NCI-H2196 (cell line): ENCODE measurements at regions not wholly inside any gene's neighbourhood (a gene's known extent, or its start where the extent isn't known, plus 50 kb on each side); places are given as distances from the start of the nearest gene placed in this dataset.
"Not testable (repeated sequence)": the region's sequence is repeated elsewhere in the genome, so short reads cannot be mapped to it uniquely, and the experiment has no call there.

Source experiments
- DNase-seq: peaks from one replicate; lab custom pipeline; 2025; ENCODE audit not compliant: unreplicated experiment; lab: John Stamatoyannopoulos, UW

DNA sequence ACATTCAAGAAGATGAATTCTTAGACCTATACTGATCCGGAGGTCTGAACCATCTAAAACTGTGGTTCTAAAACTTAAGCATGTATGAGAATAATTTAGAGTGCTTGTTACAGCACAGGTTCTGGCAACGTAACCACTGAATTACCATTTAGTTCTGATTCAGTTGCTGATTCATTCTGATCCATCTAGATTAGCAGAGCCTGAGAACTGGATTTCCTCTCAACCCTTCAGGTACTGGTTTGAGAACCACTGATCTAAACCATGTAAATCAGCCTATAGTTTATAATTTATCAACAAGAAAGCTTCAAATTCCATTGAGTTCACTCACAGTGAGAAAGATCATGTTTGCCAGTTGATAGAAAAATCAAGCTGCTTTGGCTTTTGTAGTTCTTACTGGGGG lies 1001.1 kb upstream of the EPHA6 start:
- no peak for DNase-seq

DNA sequence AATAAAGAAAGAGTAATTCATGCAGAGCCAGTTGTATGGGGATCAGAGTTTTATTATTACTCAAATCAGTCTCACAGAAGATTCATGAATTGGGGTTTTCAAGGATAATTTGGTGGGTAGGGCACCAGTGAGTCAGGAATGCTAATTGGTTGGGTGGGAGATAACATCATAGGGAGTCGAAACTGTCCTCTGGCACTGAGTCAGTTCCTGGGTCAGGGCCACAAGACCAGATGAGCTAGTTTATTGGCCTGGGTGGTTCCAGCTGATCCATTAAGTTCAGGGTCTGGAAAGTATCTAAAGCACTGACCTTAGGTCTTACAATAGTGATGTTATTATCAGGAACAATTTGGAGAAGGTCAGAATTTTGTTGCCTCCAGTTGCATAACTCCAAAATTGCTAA lies 998.6 kb upstream of the EPHA6 start:
- DNase-seq = no peak

DNA sequence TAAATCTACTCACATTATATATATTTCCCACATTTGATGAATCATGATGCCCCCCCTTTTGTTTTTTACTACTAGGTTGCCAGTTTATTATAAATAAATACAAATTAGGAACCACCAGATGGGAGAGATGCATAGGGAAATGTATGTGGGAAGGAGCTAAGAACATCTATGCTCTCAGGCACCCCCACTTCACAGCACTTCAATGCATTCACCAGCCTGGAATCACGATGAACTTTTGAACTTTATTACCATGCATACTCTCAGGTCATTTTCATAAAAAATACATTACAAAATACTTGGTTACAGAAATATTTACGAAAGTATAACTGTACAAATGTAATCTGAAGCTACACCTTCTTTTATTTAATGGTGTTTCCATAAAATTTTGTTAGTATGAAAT lies 988.0 kb upstream of the EPHA6 start:
- no peak for DNase-seq

DNA sequence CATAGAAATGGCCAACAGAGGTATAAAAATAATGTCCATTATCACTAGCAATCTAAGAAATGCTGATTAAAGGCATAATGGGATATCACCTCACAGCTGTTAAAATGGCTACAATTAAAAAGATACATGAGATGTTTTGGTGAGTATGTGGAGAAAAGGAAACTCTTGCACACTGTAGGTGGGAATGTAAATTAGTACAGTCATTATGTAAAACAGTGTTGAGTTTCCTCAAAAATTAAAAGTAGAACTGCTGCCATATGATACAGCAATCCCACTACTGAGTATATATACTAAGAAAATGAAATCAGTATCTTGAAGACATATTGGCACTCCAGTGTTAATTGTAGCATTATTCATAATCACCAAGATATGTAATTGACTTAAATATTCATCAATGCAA lies 982.2 kb upstream of the EPHA6 start:
- no peak for DNase-seq

DNA sequence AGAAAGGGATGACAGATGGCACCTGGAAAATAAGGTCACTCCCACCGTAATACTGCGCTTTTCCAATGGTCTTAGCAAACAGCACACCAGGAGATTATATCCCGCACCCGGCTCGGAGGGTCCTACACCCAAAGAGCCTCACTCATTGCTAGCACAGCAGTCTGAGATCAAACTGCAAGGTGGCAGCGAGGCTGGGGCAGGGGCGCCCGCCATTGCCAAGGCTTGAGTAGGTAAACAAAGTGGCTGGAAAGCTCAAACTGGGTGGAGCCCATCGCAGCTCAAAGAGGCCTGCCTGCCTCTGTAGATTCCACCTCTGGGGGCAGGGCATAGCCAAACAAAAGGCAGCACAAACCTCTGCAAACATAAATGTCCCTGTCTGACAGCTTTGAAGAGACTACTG lies 953.8 kb upstream of the EPHA6 start:
- DNase-seq = not testable (repeated sequence)

DNA sequence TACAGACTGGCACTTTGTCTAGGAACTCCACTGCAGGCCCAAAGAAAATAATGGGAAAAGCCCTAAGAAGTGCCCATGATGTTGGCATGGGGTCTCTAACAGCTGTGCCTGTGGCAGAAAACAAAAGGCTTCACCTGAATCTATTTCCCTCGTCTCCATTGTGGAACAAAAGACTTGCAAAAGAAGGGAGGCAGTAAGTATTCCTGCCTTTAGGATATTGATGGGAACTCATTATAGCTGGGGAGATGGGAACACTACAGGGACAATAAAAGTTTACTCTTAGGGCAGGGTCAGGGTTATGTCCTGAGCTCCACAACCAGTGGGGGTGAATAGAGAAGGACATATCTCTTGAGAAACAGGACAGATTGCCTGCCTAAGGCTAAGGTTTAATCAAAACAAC lies 930.6 kb upstream of the EPHA6 start:
- DNase-seq = no peak

DNA sequence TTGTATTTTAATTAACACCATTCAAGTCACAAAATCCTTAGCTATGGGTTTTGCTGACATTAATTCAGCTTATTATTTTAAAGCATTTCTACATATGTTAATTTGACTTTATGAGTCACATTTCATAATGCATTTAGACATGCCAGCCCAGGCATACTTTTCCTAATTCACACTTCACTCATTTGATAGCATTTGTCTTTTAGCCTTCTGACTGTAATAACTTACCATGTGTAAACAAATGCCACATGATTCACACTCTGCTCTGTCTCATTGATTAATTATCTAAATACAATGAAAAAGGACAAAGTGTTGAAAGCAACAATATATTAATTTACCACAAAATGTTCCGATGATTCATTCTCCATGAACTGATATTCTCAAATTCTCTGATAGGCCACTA lies 927.8 kb upstream of the EPHA6 start:
- no peak for DNase-seq

DNA sequence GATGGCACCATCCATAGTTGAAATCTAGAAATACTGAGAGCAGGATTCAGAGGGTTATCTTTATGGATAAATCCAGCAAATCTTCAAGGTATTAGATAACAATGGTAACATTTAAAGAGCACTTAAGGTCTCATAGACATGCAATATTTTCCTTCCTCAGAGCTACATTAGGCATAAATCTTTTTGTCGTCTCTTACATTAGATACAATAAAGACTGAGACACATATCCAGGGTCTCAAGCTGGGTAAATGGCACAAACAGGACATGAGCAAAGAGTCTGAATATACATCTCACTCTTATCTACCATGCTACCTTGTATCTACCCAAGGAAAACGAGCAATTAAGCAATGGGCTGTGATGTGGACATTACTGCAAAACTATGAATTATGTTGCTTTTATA lies 927.3 kb upstream of the EPHA6 start:
- no peak for DNase-seq

DNA sequence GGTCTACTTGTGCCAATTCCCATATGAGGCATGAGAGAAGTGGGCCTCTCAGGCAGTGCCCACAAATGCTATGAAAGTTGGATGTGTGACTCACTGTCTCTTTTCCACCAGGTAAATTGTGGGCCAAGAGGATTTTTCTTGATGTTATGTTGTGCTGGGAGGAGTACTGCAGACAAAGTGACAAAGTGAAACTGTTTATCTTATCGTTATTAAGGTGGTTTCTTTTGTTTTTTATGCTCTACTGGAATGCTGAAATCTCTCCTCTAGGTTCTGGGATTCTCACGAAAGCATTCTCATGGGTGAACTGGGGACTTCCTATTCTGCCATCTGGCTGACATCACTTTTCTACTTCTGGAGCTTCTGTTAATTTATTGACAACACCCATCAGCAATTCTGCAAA lies 919.6 kb upstream of the EPHA6 start:
- no peak for DNase-seq

DNA sequence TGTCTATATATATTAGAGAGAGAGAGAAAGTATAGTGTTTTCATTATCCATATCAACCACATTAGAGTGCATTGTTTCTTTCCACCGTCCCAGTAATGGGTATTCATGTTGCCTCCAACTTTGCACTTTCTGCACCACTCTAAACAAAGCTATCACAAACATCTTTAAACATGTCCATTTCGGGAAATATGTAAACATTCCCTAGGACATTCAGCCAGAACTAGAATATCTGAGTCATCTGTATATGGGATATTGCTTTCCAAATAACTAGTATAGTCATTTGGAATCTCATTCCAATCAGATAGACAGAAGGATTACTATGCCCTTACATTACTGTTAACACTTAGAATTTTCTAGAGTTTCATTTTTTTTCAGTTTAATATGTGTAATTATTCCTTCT lies 914.9 kb upstream of the EPHA6 start:
- DNase-seq = no peak

DNA sequence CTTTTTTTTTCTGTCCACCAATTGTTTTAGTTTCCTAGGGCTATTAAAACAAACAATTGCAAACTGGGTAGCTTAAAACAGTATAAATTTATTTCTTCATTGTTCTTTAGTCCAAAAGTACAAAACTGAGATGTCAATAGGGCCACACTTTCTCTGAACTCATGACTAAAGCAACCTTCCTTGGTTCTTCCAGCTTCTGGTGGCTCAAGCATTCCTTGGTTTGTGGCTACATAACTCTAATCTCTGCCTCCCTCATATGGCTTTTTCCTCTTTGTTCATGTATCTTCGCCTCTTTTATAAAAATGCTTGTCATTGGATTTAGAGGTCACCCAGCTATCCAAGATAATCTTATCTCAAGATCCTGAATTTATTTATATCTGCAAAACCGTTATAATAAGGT lies 914.5 kb upstream of the EPHA6 start:
- no peak for DNase-seq

DNA sequence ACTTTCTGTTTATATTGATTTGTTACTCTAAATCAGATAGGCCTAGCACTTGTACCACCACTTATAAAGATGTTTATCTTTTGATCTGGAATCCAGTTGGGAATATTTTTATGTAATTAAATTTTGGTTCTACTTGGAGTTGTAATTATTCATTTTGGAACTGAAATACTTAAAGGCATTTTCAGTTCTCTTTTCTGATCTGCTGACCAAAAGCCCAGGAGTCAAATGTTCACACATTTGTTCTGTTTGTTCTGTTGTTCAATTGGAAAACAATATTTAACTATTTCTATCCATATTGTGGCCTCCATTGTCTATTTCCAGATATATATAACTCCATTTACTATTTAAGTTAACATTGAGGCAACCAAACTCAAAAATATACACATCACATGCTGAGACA lies 912.4 kb upstream of the EPHA6 start:
- no peak for DNase-seq

DNA sequence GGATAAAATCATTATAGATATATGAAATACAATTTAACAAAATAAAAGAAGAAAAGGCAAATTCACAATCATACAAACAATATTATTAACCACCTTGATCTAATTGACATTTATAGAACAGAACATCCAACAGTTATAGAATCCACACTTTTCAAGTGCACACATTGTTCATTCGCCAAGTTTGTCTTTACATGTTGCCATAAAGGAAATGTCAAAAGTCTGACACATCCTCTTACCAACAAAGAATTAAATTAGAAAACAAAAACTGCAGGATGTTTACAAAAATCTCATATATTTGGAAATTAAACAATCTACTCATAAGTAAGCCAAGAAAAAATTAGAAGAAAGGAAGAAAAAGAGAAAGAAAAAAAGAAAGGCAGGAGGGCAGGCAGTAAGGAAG lies 909.2 kb upstream of the EPHA6 start:
- no peak for DNase-seq

DNA sequence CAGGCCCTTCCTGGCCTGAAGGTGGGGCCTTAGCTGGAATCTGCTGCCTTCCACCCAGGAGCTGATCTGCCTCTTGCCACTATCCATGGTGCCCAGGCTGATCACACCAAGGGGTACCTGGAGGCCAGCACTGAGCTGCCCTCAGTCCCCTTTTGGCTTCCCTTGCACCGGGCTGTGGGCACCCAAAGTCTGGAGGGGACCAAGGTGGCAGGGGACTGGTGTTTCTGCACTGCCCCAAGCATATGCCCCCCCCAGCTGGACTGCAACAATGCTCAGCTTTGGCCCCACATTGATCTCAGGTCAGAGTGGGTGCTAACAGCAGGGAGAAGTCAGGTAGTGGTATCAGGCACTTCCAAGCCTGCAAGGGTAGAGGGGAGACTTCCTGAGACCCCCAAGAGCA lies 902.6 kb upstream of the EPHA6 start:
- no peak for DNase-seq

DNA sequence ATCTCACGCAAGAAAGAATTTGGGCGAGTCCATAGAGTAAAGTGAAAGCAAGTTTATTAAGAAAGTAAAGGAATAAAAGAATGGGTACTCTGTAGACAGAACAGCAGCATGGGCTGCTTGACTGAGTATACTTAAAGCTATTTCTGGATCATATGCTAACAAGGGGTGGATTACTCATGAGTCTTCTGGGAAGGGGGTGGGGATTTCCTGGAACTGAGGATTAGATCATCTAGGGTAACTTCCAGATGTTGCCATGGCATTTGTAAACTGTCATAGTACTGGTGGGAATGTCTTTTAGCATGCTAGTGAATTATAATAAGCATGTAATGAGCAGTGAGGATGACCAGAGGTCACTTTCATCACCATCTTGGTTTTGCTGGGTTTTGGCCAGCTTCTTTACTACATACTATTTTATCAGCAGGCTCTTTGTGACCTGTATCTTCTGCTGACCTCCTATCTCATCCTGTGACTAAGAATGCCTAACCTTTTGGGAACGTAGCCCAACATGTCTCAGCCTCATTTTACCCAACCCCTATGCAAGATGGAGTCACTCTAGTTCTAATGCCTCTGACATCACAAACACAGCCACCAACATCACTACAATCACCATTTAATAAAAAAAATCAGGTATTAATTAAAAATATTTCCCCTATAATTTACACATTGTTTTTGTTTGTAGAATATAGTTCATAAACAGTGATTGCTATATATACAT lies 890.7 kb upstream of the EPHA6 start:
- no peak for DNase-seq

DNA sequence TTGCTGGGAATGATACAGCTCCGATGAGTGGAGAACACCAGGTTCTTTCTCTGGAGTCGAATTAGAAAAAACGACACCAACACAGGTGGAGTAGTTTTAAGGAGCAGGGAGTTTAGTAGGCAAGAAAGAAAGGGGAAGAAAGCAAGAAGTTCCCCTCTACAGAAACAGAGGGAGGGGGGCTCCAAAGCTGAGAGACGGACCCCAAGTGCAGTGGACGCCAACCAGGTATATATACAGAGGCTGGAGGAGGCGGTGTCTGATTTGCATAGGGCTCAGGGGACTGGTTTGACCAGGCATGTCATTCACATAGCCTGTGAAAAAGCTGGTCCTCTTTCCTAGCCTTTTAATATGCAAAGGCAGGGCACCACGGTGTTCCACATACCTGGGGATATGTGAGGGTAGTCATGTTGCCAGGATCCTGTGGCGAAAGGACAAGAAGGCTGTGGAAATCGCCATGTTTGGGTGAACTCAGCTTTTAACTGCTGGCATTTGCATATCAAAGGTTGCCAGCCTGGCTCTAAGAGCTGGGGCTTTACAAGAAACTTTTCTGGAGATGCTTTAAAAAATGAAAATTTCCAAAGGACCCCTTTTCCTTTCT lies 887.4 kb upstream of the EPHA6 start:
- no peak for DNase-seq

DNA sequence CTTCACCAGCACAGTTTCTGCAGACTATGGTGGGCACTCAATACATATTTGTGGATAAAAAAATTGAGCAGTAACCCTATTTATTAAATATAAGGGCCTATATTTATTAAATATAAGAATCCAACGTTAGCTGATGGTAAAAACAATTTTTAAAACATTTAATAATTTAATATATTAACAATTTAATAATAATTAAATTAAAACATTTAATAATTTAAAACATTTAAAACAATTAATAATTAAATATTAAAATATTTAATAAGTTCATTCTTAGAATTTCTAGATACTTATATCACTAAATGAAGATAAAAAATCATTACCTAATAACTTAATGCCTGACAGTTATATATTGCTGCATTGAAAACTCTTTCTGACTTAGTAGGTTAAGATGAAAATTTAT lies 880.2 kb upstream of the EPHA6 start:
- DNase-seq = no peak

DNA sequence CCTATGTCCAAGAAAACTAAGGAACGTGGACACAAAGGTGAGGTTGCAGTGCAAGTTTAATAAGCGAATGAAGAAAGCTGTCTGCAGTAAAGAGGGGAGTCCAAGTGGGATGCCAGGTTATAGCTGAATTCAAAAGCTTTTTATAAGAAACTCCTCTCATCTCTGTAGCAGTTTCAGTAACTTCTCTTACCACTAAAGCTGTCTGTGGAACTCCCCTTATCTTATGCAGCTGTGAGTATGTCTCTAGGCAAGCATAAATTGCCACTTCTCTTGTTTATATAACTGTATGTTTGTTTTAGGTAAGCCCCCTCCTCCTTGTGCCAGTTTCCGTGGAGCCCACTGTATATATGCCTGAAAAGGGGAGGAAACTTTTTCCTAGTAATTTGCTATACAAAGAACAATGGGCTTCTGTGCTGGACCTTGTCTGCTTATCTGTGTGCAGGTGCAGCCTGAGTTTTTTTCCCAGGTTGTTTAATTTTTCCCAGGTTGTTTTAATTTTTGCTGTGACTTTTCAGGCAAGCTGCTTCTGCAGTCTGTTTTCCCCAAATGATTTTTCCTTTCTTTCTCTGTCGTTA lies 875.1 kb upstream of the EPHA6 start:
- no peak for DNase-seq

DNA sequence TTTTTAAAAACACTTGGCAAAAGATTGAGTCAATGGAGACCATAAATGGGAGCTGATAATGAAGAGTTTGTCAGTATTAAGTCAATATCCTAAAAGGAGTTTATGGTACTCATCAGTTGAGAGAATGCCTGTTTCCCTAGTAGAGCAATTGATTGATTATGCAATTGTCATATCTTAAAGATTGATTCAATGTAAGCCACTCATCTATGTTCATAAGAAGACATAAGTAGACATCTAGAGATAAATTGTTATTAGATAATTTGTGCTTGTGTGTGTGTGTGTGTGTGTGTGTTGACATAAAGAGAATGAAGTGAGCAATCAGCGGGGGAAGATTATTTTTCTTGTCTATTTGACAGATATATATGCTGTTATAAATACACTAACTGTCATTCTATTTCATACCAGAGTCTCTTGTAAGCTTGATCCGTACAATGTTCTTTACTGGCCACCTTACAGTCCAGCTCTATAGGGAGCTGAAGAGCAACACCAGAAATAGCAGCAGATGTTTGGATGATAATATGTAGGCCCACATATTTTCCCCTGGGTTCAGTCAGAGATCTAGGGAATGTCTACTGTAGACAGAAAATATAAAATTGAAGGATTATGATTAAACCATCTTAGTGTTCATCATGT lies 848.6 kb upstream of the EPHA6 start:
- no peak for DNase-seq

DNA sequence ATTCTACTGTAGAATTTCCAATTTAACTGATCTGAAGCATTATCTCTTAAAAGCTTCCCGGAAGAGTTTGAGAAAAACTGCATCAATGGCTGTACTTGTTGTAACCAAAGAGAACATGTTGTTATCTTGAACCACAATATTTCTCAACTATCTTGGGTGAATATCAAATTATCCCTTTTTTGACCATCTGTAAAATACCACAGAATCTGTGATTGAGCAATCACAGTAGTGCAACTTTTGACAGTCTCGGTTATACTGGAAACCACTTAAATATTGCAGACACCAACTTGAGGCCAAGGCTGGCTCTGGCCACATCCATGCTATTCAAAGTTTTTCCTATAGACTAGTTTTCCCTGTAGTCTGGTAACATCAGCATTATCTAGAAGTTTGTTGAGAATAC lies 842.8 kb upstream of the EPHA6 start:
- DNase-seq = no peak

DNA sequence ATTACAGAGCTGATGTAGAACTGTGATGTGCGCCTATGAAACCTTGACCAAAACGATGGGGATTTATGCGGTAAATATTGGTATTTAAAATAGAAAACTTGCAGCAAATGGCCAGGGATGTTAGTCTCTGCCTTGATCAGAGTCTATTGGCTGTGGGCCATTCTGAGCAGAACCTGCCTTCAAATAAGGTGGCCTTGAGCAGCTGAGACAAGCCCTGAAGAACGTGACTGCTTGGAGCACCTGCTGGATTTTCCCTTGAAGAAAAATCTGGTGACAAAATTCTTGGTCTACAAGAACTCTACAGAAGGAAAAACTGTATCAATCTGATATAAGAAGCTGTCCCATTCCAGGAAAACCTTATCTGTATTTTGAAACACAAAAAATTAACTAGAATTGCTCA lies 820.1 kb upstream of the EPHA6 start:
- DNase-seq = no peak

DNA sequence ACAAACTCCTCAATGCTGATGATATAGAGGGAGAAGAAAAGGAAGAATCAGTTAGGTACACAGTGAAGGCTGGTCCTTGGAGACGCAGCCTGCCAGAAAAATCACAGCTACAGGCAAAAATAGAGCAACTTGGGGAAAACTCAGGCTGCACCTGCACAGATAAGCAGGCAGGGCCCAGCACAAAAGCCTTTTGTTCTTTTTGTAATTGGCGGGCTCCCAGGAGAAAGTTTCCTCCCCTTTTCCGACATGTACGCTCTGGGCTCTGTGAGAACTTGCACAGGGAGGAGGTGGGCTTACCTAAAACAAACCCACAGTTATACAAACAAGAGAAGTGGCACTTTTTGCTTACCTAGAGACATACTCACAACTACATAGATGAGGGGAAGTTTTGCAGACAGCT lies 813.4 kb upstream of the EPHA6 start:
- DNase-seq = no peak
